ENCODE measurements at regions not wholly inside any gene's neighbourhood (a gene's known extent, or its start where the extent isn't known, plus 50 kb on each side); places are given as distances from the start of the nearest gene placed in this dataset.
A peak's percentile ranks its signal among the peaks of the same experiment; 100 is the strongest.

DNA sequence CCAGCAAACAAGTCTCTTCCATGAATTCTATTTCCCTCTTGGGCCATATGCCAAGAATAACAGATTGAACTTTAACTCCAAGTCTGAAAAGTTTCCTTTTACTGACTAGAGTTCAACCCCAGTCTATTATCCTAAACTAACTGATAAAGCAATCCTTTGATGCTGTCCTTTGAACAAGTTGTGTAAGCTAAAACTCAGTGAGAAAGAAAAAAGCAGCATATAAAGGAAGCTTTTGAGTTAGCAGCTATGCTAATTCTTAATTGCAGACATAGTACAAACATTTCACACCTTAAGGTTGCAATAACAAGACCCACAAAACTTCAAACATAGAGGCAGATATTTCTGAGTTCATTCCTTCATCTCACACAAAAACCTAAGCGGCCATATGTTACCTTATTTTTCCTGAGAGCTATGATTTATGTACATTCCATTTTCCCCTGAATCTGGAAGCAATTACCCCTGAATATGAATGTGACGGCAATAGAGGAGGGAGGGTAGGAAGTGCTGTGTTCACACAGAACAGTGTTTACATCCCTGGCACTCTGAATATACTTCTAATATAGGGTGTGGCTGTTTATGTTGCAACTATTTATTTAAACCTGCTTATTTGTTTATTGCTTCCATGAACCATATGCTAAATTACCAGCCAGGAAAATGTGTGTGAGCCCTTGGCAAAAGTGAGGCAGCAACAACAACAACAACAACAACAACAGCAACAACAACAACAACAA is 180.6 kb downstream of the IRS1 start (continued):
- TF ChIP-seq STAT5B (CRISPR knock-in tag; IDR thresholded peaks at IDR 0.05) (peak; percentile 70; the same call in 1 of the 2 replicates), NFKB2 (CRISPR knock-in tag; IDR thresholded peaks at IDR 0.05; ENCODE audit: borderline replicate concordance) (no peak), ZMYM4 (CRISPR knock-in tag; IDR thresholded peaks at IDR 0.05) (peak; percentile 95), MBD4 (IDR thresholded peaks at IDR 0.05; ENCODE audit: borderline replicate concordance, low read length) (peak; percentile 98), EZH2 (conservative IDR thresholded peaks at IDR 0.05; ENCODE audit: low read depth, low read length) (no peak), ZMAT3 (CRISPR knock-in tag; conservative IDR thresholded peaks at IDR 0.05) (0 out of 2 replicates have a peak, but pooled peaks have one; percentile 7), ZNF558 (CRISPR knock-in tag; IDR thresholded peaks at IDR 0.05; ENCODE audit: borderline replicate concordance) (no peak), CREB1 (IDR thresholded peaks at IDR 0.05) (no peak), CREB1 (CRISPR knock-in tag; IDR thresholded peaks at IDR 0.05) (peak; percentile 81), ZSCAN22 (CRISPR knock-in tag; IDR thresholded peaks at IDR 0.05) (peak; percentile 65; the same call in 1 of the 2 replicates), RARG (CRISPR knock-in tag; IDR thresholded peaks at IDR 0.05; ENCODE audit: low read depth) (no peak), FOXP1 (IDR thresholded peaks at IDR 0.05) (peak; percentile 98), FOXP1 (CRISPR knock-in tag; IDR thresholded peaks at IDR 0.05) (peak; percentile 91), FOXK2 (IDR thresholded peaks at IDR 0.05) (peak; percentile 46; the same call in 1 of the 2 replicates), ZC3H4 (CRISPR knock-in tag; IDR thresholded peaks at IDR 0.05; ENCODE audit: borderline replicate concordance) (no peak), SMAD3 (CRISPR knock-in tag; IDR thresholded peaks at IDR 0.05) (peak; percentile 98), SPEN (CRISPR knock-in tag; IDR thresholded peaks at IDR 0.05; ENCODE audit: low read depth) (peak; percentile 32; the same call in 1 of the 2 replicates), KDM6A (CRISPR knock-in tag; IDR thresholded peaks at IDR 0.05; ENCODE audit: low read depth) (peak; percentile 91), ZSCAN25 (CRISPR knock-in tag; IDR thresholded peaks at IDR 0.05) (no peak)
- TF ChIP-seq, protein P1, sequence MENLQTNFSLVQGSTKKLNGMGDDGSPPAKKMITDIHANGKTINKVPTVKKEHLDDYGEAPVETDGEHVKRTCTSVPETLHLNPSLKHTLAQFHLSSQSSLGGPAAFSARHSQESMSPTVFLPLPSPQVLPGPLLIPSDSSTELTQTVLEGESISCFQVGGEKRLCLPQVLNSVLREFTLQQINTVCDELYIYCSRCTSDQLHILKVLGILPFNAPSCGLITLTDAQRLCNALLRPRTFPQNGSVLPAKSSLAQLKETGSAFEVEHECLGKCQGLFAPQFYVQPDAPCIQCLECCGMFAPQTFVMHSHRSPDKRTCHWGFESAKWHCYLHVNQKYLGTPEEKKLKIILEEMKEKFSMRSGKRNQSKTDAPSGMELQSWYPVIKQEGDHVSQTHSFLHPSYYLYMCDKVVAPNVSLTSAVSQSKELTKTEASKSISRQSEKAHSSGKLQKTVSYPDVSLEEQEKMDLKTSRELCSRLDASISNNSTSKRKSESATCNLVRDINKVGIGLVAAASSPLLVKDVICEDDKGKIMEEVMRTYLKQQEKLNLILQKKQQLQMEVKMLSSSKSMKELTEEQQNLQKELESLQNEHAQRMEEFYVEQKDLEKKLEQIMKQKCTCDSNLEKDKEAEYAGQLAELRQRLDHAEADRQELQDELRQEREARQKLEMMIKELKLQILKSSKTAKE (CRISPR knock-in tag; IDR thresholded peaks at IDR 0.05; ENCODE audit: borderline replicate concordance) = peak; percentile 92
- TF ChIP-seq, protein P2, sequence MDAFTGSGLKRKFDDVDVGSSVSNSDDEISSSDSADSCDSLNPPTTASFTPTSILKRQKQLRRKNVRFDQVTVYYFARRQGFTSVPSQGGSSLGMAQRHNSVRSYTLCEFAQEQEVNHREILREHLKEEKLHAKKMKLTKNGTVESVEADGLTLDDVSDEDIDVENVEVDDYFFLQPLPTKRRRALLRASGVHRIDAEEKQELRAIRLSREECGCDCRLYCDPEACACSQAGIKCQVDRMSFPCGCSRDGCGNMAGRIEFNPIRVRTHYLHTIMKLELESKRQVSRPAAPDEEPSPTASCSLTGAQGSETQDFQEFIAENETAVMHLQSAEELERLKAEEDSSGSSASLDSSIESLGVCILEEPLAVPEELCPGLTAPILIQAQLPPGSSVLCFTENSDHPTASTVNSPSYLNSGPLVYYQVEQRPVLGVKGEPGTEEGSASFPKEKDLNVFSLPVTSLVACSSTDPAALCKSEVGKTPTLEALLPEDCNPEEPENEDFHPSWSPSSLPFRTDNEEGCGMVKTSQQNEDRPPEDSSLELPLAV (CRISPR knock-in tag; conservative IDR thresholded peaks at IDR 0.05; ENCODE audit: low read depth) = no peak
- TF ChIP-seq, protein P3, sequence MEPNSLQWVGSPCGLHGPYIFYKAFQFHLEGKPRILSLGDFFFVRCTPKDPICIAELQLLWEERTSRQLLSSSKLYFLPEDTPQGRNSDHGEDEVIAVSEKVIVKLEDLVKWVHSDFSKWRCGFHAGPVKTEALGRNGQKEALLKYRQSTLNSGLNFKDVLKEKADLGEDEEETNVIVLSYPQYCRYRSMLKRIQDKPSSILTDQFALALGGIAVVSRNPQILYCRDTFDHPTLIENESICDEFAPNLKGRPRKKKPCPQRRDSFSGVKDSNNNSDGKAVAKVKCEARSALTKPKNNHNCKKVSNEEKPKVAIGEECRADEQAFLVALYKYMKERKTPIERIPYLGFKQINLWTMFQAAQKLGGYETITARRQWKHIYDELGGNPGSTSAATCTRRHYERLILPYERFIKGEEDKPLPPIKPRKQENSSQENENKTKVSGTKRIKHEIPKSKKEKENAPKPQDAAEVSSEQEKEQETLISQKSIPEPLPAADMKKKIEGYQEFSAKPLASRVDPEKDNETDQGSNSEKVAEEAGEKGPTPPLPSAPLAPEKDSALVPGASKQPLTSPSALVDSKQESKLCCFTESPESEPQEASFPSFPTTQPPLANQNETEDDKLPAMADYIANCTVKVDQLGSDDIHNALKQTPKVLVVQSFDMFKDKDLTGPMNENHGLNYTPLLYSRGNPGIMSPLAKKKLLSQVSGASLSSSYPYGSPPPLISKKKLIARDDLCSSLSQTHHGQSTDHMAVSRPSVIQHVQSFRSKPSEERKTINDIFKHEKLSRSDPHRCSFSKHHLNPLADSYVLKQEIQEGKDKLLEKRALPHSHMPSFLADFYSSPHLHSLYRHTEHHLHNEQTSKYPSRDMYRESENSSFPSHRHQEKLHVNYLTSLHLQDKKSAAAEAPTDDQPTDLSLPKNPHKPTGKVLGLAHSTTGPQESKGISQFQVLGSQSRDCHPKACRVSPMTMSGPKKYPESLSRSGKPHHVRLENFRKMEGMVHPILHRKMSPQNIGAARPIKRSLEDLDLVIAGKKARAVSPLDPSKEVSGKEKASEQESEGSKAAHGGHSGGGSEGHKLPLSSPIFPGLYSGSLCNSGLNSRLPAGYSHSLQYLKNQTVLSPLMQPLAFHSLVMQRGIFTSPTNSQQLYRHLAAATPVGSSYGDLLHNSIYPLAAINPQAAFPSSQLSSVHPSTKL (CRISPR knock-in tag; IDR thresholded peaks at IDR 0.05) = peak; percentile 98
- TF ChIP-seq, protein P4, sequence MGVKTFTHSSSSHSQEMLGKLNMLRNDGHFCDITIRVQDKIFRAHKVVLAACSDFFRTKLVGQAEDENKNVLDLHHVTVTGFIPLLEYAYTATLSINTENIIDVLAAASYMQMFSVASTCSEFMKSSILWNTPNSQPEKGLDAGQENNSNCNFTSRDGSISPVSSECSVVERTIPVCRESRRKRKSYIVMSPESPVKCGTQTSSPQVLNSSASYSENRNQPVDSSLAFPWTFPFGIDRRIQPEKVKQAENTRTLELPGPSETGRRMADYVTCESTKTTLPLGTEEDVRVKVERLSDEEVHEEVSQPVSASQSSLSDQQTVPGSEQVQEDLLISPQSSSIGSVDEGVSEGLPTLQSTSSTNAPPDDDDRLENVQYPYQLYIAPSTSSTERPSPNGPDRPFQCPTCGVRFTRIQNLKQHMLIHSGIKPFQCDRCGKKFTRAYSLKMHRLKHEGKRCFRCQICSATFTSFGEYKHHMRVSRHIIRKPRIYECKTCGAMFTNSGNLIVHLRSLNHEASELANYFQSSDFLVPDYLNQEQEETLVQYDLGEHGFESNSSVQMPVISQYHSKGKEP (CRISPR knock-in tag; IDR thresholded peaks at IDR 0.05) = no peak
